ENCODE measurements at regions not wholly inside any gene's neighbourhood (a gene's known extent, or its start where the extent isn't known, plus 50 kb on each side); places are given as distances from the start of the nearest gene placed in this dataset.

DNA sequence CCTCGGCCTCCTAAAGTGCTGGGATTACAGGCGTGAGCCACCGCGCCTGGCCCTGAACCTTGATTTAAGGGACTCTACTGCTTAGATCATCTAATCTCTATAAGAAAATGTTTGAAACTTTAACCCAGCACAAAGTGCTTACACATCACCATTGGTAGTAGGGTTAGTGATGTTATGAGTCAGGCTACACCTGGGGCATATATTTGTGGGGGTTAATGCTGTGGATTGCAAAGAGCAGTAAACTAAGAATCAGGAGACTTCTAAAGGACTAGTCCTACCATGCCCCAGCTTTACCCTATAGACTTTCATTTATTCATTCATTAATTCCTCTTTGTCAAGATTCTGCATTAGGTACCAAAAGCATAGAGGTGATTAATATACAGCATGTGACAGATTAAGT is 880.5 kb downstream of the TTLL7 start:
- TF ChIP-seq RAD21 (IDR thresholded peaks at IDR 0.05; ENCODE audit: low read depth): no peak
- TF ChIP-seq, protein P1, sequence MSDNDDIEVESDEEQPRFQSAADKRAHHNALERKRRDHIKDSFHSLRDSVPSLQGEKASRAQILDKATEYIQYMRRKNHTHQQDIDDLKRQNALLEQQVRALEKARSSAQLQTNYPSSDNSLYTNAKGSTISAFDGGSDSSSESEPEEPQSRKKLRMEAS (IDR thresholded peaks at IDR 0.05): no peak
- TF ChIP-seq FOXM1 (IDR thresholded peaks at IDR 0.05; ENCODE audit: borderline replicate concordance, low read depth): no peak
- TF ChIP-seq EP300 (IDR thresholded peaks at IDR 0.05; ENCODE audit: borderline replicate concordance): no peak
- TF ChIP-seq, protein P2, sequence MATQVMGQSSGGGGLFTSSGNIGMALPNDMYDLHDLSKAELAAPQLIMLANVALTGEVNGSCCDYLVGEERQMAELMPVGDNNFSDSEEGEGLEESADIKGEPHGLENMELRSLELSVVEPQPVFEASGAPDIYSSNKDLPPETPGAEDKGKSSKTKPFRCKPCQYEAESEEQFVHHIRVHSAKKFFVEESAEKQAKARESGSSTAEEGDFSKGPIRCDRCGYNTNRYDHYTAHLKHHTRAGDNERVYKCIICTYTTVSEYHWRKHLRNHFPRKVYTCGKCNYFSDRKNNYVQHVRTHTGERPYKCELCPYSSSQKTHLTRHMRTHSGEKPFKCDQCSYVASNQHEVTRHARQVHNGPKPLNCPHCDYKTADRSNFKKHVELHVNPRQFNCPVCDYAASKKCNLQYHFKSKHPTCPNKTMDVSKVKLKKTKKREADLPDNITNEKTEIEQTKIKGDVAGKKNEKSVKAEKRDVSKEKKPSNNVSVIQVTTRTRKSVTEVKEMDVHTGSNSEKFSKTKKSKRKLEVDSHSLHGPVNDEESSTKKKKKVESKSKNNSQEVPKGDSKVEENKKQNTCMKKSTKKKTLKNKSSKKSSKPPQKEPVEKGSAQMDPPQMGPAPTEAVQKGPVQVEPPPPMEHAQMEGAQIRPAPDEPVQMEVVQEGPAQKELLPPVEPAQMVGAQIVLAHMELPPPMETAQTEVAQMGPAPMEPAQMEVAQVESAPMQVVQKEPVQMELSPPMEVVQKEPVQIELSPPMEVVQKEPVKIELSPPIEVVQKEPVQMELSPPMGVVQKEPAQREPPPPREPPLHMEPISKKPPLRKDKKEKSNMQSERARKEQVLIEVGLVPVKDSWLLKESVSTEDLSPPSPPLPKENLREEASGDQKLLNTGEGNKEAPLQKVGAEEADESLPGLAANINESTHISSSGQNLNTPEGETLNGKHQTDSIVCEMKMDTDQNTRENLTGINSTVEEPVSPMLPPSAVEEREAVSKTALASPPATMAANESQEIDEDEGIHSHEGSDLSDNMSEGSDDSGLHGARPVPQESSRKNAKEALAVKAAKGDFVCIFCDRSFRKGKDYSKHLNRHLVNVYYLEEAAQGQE (IDR thresholded peaks at IDR 0.05; ENCODE audit: low read depth): no peak
- no peak for TF ChIP-seq CEBPB (IDR thresholded peaks at IDR 0.05)
- no peak for TF ChIP-seq YY1 (IDR thresholded peaks at IDR 0.05; ENCODE audit: low read depth)
- no peak for TF ChIP-seq TAF1 (IDR thresholded peaks at IDR 0.05; ENCODE audit: low read depth)
- no peak for TF ChIP-seq TEAD4 (IDR thresholded peaks at IDR 0.05)

All from Ishikawa (cell line).